ENCODE measurements at regions not wholly inside any gene's neighbourhood (a gene's known extent, or its start where the extent isn't known, plus 50 kb on each side); places are given as distances from the start of the nearest gene placed in this dataset.
"Not testable (repeated sequence)": the region's sequence is repeated elsewhere in the genome, so short reads cannot be mapped to it uniquely, and the experiment has no call there.

DNA sequence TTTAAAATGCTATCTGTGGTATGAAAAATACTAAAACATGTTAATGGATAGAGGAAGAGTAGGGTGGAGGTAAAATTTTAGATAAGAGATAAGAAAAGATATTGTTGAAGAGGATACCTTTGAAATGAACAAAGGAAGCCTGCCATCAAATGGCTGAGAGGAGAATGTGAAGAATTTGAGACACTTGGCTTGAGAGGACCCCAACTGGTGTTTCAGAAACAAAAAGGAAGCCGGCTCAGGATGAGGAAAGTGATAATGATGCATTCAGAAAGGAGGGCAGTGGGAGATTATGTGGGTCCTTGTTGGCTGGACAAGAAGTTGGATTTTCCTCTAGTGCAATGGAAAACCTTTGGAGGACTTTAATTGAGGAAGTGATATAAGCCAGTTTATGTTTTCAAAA lies 264.4 kb downstream of the DUSP6 start:
- DNase-seq = no peak

DNA sequence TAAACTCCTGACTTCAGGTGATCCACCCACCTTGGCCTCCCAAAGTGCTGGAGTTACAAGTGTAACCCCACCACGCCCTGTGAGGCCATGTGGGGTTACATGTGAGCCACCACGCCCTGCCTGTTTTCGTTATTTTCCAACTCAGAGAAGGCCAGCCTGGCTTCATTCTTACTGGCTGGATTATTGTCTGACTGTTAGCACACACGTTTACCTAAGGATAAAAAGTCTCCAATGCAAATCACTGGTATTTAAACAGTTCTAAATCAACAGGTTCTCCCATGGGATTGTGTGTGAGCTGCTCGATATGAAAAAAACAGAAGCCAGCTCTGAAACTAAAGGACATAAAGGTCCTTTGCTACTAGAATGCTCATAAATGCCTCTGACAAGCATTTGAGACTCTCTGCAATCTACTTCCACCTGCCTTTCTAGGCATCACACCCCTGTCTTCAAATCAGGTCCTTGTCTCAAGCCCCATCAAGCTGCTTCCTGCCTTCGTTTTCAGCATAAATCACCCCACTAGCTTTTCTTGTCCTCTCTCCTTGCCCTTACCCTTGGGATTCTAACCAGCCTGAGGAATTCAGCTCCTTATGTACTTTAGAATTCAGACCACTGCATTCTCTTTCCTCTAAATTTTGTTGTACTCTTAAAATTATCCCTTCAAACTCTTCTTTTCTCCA lies 265.0 kb downstream of the DUSP6 start:
- DNase-seq = no peak

GRCh38 chr12:89085421-89085820 lies 266.9 kb downstream of the DUSP6 start:
- no peak for DNase-seq

GRCh38 chr12:89084751-89085150 lies 267.6 kb downstream of the DUSP6 start:
- no peak for DNase-seq

- DNase-seq = no peak
Observed at GRCh38 chr12:89083491-89083890, 268.8 kb downstream of the DUSP6 start.

- no peak for DNase-seq
Observed at GRCh38 chr12:89082370-89082753, 269.9 kb downstream of the DUSP6 start.

GRCh38 chr12:89081719-89082369 lies 270.5 kb downstream of the DUSP6 start:
- DNase-seq = no peak

DNA sequence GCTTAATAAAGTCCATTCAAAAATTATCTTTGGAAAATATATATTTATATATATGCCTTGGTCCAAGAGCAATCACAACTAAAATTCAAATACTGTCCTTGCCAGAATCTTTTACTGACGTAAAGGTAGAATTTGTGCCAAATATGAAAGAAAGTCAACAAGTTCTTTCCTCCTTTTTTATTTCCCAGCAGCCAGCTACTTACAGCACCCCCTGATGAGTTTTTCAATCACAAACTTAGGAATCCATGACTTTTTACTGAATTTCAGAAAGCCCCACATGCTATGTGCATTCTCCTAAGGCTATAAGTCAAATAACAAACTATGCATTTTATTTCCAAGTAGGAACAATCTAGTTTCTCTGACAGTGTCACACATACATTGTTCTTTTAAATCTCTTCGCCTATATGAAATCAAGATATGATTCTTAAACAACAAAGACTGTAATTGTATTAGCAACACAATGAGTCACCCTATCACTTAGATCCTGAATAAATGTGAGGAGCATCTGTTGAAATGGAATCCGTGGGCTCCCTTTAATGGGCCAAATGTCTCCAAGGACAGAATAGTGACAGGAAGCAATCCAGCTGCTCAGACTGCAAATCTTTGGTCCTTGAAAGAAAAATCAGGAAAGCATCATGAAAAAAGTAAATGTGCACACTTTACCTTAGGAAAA lies 271.4 kb downstream of the DUSP6 start:
- DNase-seq = no peak

DNA sequence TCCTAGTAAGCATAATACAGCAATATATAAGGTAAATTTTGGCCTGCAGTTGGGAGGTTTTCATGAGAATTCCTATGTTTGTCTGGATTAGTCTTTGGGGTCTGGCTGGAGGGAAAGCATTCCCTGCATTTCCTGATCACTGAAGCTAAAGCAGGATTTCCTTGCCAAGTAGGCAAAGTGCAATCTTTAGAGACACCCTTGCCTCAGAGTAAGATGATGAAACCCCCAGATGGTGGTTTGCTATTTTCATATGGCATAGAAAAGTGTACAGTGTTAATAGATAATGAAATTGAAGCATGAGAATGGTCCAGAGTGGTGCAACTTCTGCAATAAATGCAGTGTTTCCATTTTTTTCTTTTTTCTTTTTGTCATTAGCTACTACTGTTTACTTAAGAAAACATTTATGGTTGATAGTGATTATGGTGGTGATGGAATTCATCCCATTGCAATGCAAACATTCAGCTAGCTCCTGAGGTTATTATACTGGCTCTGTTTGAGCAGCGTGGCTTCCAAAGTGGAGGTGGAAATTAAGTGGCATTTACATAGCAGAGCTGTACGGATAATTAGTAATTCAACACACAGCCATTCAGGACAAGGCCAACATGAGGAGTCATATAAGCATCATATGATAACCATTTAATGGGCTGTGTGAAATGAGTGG lies 276.3 kb downstream of the DUSP6 start:
- DNase-seq = no peak

DNA sequence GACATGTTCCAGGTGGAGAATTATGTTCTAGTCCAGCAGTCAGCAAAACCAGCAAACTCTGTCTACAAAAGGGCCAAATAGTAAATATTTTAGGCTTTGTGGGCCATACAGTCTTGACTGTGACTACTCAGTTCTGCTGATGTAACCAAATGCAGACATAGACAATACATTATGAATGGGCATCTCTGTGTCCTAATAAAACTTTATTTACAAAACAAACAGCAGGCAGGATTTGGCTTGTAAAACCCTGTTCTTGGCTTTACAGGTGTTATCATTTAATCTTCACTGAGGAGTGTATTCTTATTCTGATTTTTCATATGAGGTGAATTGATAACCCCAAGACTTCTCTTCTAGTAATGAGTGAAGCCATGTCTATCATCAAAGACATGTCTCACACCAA lies 278.6 kb downstream of the DUSP6 start:
- DNase-seq = no peak

DNA sequence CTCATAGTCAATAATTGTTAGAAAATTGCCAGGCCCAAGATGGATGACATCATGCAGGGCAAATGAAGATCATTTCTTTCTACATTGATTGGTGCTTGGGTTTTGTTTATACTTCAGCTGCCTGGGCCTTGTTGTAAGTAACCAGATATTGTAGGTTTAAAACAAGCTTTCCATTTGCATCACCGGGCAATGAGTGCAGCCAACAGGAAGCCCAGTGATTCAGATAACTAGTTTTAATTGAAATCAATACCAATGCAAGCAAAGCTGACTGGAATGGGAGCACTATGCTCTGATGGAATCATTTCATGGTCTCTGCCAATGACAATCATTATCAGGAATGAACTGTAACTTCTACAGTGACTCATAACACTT lies 279.3 kb downstream of the DUSP6 start:
- DNase-seq = no peak

DNA sequence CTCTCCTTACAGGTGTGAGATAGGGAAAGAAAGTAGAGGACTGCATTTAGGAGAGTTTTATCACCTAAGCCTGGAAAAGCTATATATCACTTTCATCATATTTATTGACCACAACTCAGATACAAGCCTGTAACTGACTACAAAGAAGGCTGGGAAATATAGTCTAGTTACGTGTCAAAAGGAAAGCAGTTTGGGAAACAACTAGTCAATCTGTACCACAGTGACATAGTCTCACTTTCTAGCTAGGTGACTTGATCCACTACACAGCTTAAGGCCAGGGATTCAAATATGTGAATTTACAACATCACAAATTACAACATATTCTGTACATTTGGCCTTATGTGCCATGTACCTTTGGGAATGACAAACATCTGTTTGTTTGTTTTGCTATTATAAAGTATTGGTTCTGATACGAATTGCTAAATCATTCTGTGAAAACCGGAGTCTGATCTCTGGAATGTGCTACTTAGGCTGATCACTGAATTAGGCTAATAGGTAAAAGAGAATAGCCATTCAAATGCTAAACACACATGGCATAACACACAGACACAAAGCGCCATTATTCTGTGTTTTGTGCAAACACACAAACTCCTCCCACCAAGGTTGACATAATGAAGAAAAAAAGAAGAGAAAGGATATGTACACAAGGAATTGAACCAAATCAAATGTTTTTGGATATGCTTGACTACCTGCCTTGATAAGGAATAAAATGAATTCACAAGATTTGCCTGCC lies 279.8 kb downstream of the DUSP6 start:
- no peak for DNase-seq

DNA sequence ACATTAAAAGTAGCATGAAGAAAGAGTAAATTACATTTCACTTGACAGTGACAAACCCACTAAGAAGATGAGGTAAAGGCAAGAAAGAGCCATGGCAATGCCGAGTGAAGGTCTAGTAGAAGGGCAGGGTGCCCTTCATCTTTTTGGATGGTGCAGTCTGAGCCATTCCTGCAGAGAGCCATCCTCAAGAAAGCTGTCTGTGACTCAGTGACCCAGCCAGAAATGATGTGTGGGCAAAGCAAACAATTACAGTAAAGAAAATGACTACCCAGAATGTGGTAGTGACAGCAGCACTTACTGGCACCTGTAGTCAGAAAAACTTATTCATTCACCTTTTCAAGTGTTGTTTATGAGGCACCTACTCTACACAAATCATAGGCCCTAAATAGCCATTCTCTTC lies 281.7 kb downstream of the DUSP6 start:
- DNase-seq = peak; percentile 16

- no peak for DNase-seq
Observed at GRCh38 chr12:89069431-89069830, 282.9 kb downstream of the DUSP6 start.

DNA sequence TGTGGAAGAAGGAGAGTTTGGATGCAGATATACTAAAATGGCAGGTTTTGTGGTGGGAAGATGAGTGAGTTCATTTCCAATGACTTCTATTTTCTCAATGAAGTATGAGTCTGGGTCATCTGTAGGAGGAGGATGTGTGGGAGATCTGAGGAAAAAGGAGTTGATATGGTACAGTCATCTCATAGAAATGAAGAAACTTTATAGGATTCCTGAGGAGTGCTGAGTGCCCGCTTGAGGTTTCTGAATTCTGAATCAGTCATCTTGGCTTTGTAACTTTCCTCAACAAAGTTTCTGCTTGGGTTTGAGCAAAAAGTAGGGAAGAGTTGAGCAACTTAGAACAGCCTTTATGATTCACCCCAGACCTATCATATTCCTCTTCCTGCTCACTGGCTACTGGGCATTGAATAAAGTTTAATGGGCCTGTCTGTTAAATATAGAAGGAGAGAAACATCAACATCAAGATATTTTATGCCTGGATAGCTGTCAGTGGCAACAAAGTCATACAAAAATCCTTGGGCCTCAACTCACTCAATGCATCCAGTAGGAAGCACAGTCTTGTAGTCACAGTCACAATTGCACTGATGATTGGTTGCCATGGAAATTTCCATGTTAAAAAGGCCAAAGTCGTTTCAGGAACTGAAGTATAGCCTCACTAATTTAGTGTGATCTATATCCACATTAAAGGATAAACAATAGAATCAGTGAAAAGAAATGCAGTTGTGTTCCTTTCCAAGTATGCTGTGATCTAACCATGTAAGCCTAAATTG lies 284.7 kb downstream of the DUSP6 start:
- DNase-seq = no peak

DNA sequence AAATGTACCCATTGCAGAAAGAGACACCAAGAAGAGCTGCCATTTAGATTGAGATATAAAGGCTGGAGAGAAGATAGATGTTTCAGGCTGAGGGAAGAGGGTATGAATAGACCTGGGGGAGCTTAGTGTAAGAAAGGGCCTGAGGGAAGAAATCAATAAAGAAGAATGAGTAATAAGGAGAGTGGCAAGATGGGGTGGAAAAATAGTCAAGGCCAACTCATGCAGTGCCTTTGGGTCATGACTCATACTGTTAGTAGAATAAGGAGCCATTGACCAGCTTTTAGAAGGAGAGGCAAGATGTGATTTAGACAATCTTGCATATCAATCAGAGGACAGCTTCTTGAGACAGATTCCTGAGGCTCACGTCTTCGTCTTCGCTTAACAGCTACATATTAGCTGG lies 287.5 kb downstream of the DUSP6 start:
- no peak for DNase-seq

- DNase-seq = no peak
Observed at GRCh38 chr12:89064151-89064550, 288.1 kb downstream of the DUSP6 start.

DNA sequence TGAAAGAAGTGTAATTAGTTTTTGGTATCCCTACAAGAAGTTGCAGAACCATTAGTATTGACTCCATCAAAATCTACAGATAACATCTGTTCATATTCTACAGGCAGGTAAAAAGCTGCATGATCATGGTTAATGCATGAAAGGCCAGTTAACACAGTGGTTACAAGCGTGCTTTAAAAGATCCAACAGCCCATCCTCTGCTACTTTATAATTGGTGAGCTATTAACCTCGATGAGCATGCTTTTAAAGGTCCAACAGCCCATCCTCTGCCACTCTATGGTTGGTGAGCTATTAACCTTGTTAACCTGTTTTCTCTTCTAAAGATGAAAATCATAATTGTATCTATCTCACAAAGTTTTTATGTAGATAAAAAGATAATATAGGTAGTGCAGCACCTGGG lies 289.3 kb downstream of the DUSP6 start:
- no peak for DNase-seq

- no peak for DNase-seq
Observed at GRCh38 chr12:89059721-89060541, 292.4 kb downstream of the DUSP6 start.

DNA sequence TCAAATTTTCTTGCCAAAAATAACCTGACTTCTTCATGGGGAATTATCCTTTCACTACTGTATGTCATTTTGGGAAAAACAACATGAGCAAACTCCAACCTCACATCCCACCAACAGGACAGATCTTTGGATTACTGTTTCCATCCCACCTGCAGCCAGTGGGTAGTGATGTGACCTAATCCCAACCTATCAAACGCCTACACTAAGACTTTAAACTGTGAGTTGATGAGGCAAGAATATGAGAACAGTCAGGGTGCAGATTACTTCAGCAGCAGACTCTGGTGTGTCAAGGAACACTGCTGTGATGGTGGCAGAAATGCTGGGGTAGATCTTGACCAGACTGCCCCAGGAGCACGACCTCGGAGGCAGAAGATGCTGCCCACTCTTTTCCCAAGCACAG lies 293.2 kb downstream of the DUSP6 start:
- DNase-seq = no peak

DNA sequence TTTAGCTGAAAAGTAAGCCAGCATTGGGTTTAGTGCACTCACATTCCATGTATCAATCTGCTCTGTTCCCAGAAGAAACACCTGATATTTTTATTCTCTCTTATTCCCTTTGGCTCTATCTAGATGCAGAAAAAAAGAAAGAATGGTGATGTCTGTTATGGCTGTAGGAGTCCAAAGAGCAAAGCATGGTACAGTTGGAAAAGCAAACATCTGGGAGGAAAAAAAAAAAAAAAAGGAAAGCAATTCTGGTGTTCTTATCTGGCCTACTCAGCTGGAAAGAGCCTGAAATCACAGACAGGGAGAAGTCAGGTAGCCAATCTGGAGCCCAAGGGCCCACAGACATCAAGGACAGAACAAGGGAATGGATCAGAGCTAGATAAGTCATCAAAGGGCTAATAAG lies 293.9 kb downstream of the DUSP6 start:
- no peak for DNase-seq

- DNase-seq = not testable (repeated sequence)
Observed at GRCh38 chr12:89053817-89054216, 298.5 kb downstream of the DUSP6 start.

Data from activated naive CD4-positive, alpha-beta T cell treated with anti-CD3 and anti-CD28 coated beads, Interleukin-2, amount 50 U/mL, for 16 hours (primary cell).